ENCODE measurements at regions not wholly inside any gene's neighbourhood (a gene's known extent, or its start where the extent isn't known, plus 50 kb on each side); places are given as distances from the start of the nearest gene placed in this dataset.

DNA sequence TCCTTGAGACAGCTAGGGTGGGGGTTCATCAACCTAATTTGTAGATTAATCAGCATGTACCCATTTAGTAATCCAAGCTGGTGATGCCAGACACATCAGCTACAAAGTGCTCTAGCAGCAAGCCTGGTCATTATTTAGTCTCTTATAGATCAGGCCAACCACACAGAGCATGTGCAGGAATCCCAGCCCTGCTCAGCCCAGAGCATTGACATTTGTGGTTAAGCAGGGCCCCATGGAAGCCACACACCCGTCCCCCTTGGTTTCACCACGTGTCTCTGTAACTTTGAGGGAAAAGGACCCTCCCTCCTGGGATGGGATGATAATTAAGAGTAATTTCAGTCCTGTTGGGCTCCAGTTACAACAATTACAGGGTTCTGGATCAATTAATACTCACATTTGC lies 268.8 kb upstream of the RPL38 start:
- no peak for DNase-seq

DNA sequence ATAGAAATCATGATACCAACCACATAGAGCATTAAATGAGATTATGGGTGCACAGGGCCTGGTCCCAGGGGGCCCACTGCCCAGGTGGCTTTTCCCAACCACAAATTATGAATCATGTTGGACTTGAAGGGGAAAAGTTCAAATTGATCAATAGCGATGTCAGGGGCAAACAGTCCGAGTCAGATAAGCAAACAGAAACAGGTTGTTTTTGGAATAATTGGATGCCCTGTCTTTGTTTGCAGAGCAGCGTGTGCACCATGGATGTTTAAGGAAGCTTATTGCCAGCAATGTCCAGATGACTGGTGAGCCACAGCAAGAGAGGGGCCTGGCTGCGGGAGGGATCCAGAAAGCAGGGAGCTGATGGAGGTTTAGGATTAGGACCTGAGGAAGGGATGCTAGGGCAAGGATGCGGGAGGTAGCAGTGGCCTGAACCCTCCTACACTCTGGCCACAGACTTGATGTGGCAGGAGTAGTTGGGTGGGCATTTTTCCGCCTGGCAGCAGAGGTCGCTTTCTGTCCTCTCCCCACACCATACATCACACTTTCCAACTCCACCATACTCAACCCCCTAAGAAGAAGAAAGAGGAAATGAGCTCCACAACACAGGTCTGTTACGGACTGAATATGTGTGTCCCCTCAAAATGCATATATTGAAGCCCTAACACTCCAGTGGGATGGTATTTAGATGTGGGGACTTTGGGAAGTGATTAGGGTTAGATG lies 266.4 kb upstream of the RPL38 start:
- DNase-seq, result no peak

GRCh38 chr17:73938706-73939105 lies 264.8 kb upstream of the RPL38 start:
- DNase-seq, result no peak

GRCh38 chr17:73939806-73940205 lies 263.7 kb upstream of the RPL38 start:
- no peak for DNase-seq

GRCh38 chr17:73940511-73940910 lies 263.0 kb upstream of the RPL38 start:
- no peak for DNase-seq

DNA sequence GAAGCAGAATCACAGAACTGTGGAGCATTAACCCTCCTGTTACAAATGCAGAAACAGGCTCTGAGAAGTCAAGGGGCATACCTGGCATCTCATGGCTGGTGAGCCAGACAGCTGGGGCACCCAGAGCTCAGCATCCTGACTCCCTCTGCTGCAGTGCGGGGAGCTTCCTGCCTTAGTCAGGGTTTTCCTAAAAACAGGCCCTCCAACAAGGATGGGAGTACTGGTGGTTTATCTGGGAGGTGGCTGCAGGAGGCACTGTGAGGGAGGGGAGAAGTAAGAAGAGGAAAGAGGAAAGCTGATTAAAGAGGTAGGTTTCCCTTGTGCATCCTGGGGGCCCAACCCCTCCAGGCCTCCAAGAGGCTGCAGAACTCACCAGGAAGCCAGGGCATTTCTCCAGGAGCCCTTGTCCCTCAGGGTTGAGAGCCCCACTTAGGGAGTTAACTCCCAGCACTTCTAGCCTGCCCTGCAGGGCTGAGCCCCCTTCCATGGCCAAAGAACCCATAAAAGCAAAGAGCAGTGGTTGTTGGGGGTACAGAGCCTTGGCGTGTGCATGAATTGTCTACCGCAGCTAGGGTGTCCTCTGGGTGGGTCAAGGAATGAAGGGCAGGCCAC lies 261.5 kb upstream of the RPL38 start:
- no peak for DNase-seq

DNA sequence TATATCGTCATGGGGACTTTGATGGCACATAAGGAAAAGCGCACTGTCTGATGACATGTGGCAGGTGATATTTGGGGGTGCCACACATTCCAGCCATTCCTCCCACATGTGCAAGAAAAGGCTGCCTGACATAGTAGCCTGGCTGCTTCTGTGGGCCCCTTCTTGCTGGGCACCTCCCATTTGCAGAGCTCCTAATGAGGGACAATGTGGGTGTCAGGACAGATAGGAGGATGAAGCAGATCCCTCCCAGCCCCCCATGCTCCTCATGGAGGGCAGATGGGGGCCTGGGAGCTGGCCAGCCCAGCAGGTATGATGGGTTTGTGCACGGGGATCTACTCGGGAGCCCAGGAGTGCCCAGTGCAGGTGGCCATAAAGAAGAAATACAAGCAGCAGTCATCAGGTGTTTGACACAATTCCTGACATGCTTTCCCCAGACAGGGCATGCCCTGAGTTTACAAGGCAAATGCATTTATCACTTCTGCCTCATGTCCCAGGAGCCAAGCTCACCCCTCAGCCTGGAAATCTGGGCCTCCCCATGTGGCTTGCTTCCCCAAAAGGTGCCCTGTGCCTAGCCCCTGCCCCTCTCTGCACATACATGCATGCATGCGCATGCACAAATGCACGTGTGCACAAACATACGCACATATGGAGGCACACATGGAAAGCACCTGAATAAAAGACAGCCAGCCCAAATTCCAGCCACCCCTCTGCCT lies 260.6 kb upstream of the RPL38 start:
- DNase-seq, result no peak

- DNase-seq, result no peak
These were observed 259.9 kb upstream of the RPL38 start for GRCh38 chr17:73943416-73944110.

- DNase-seq, result no peak
These were observed 259.1 kb upstream of the RPL38 start for GRCh38 chr17:73944366-73944765.

DNA sequence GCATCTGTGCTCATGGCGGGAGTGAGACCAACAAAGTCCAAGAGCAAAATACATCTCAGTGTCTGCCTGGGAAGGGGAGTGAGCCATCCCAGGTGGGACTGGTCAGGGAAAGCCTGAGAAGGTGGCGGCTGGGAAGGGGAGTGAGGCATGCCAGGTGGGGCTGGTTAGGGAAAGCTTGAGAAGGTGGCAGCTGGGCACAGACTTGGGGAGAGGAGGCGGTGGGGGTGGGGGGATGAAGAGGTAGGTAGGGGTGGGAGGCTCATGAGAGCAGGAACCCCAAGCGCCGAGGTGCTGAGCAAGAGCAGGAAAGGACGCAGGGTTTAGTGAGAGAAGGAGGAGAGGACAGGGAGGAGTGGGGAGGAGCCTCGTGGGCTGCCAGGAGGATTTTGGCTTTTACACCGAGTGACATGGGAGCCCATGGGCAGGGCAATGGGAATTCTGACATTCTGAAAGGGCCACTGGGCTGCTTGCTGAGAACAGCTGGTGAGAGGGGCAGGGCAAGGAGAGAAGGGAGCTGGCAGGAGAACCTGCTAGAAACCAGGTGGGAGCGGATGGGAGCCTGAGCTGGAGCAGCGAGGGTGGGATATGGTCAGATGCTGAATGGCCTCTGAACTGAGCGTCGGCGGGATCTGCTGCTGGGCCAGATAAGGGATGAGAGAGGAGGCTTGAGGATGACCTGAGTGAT lies 256.1 kb upstream of the RPL38 start:
- no peak for DNase-seq

DNA sequence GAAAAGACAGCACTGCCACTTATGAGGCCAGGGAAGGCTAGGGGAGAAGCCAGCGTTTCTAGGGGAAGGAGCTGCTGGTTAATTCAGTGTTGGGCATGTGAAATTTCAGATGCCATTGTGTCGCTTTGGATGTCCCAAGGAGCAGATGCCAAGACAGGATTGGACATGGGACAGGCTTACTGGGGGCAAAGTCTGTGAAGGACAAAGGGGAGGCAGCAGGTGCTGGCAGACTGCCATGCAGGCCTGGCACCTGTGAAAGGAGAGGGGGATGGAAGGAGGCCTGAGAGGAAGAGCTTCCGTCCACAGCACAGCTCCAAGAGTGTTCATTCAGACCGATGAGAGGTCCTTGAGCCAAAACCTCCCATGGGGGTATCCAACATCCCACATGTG lies 255.5 kb upstream of the RPL38 start:
- peak; percentile 30 for DNase-seq

GRCh38 chr17:73949903-73950592 lies 253.4 kb upstream of the RPL38 start:
- DNase-seq, result no peak

DNA sequence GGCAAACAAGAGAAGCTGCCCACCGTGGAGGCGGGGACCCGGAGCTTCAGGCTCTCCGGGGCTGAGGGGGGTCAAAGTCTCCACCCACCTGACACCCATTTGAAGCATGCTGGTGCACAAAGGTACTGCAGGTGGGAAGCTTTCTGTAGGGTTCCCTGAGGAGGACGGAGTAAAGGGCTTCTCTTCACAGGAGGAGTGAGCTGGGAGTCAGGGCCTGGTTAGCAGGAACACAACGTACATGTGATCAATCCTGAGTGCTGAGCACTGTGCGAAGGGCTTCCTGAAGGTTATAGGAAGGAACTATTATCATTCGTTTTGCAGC lies 252.9 kb upstream of the RPL38 start:
- DNase-seq, result no peak

DNA sequence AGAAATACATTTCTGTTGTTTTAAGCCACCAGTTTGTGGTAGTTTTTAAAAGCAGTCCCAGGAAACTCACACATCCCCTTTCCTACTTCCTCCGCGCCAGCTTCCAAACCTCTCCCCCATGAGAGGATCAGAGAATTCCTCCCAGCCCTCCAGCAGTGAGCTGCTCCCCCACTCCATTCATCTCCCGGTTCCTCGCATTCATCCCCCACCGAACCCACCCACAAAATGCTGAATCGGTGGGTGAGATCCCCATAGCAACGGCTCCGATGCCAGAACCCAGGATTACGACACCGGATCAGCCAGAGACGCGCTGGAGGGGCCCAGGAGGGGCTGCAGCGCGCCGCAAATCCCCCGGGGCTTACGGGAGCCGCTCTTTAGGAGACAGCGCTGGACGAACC lies 251.4 kb upstream of the RPL38 start:
- no peak for DNase-seq

- DNase-seq, result no peak
These were observed 250.8 kb upstream of the RPL38 start for GRCh38 chr17:73952480-73953205.

- no peak for DNase-seq
These were observed 250.1 kb upstream of the RPL38 start for GRCh38 chr17:73953206-73954033.

DNA sequence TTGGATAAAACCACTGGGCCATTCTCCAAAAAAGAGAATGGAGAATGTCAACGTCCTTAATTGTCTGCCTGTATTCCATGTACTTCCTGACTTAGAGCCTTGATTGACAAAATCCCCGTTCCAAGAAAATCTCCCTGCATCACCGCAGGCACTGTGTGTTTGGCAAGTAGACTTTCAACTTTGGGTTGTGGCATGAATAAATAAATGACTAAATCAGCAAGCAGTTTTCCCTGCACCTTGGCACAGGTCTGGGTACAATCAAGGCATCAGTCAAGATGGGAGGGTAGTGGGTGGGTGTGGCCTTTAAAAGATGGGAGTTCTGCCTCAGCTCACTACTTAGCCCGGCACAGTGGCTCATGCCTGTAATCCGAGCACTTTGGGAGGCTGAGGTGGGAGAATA lies 248.5 kb upstream of the RPL38 start:
- DNase-seq, result no peak

DNA sequence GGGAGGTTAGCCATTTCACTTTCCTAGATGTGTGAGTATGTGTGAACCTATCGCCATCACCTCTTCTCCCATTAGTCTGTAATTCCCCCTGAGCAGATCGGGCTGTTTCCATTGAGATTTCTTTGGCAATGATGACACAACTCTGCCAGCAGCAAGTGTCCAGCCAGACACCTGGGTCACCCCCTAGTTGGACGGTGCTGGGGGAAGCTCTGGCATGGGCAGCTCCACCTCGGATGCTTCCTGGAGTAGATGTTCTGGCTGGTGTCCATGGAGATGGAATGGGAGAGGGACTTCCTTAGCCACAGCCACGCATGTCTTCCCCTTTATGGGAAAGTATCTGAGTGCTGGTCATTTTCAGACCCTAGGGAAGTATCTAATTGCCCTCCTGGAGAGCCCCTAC lies 247.9 kb upstream of the RPL38 start:
- DNase-seq, result no peak

DNA sequence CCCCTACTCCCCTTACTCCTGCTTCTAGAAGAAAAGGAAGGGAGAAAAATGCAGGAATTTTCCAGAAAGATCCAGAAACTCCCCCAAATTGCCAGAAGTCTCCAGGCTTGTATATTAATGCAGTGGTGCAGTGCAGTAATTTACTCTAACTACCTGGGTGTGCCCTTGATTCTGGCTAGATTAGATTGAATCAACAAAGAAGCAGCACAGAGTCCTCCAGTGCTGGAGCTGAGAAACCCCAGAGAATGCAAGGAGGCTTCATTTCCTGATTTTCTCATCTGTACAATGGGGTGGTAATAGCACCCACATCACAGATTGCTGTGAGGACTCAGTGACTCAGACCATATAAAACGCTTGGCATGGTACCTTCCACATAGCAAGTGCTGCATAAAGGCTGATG lies 247.3 kb upstream of the RPL38 start:
- DNase-seq, result no peak

- peak; percentile 35 for DNase-seq
These were observed 246.6 kb upstream of the RPL38 start for GRCh38 chr17:73956595-73957465.
